HG02763 (cell line): ENCODE measurements at regions not wholly inside any gene's neighbourhood (a gene's known extent, or its start where the extent isn't known, plus 50 kb on each side); places are given as distances from the start of the nearest gene placed in this dataset.

Source experiments
- ATAC-seq: cut with Tn5 transposase; IDR thresholded peaks from one replicate; pipeline ENCODE4 v1.9.1; 2021; ENCODE audit warnings: mild to moderate bottlenecking, moderate library complexity; ENCODE audit not compliant: unreplicated experiment

GRCh38 chr15:100703032-100703578 lies 100.7 kb downstream of the ASB7 start:
- peak; percentile 99 for ATAC-seq

- ATAC-seq = no peak
Observed at GRCh38 chr15:100703671-100704070, 101.3 kb downstream of the ASB7 start.

DNA sequence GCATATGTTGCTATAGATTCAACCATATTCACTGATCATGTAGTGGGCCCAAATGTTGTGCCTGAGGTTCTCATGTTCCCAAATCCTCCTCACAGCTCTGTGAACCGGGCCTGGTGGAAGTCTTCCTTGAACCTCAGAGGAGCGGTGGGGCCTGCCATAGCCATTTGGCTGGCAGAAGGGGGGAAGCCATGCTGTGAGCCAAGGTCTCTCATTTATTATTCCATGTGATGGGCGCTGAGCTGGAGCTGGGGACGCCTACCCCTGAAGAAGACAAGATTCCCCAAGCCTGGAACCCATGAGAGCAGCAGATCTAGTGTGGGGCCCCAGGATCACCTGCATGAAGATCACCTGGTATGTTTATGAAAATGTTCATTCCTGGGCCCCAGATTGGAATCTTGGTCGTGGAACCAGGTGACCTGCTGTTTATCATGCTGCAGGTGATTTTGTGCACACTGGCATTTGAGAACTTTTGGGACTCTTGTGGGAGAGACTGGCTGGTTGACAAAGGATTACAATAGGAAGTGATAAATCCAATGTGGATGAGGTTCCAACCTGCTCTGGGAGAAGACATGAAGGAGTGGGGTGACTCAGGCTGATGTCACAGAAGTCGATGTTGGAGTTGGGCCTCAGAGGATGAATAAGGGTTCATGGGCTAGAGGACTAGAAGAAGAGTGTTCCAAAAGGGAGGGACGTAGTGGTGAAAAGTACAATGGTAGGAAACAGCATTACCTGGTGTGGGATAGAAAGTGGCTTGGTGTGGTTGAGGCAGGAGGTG lies 102.1 kb downstream of the ASB7 start:
- no peak for ATAC-seq

- no peak for ATAC-seq
Observed at GRCh38 chr15:100705065-100705464, 102.7 kb downstream of the ASB7 start.

DNA sequence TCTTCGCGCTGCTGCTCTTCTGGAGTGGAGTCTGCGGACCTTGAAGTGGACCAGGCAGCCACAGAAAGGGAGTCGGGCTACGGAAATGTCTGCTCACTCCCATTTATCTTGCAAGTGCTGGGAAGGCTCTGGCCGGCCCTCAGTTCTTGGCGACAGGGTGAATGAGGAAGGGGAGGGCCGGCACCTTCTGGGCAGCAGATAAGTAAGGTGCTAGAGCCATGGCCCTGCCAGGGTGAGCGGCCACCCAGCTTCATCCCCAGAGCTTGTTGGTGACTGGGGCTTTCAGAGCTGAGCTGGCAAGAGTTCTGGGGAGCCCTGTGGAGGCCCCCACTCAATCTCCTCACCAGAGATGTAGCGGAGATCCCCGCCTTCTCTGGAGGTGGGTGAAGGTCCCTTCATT lies 103.5 kb downstream of the ASB7 start:
- ATAC-seq = no peak

DNA sequence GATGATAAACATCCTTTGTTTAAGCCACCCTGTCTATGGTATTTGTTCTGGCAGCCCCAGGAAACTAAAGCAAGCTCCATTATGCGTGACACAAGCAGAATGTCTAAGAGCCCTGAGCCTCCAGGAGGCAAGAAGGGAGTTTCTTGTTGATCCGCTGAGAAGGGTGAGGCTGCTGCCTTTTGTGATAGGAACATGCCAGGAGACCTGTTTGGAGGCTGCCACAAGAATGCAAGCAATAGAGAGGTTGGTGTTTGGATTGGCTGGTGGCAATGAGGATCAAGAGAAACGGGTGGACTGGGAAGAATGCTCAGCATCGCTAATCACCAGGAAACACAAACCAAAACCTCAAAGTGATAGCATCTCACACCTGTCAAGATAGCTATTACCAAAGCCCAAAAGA lies 104.8 kb downstream of the ASB7 start:
- no peak for ATAC-seq

- no peak for ATAC-seq
Observed at GRCh38 chr15:100708916-100709315, 106.5 kb downstream of the ASB7 start.

DNA sequence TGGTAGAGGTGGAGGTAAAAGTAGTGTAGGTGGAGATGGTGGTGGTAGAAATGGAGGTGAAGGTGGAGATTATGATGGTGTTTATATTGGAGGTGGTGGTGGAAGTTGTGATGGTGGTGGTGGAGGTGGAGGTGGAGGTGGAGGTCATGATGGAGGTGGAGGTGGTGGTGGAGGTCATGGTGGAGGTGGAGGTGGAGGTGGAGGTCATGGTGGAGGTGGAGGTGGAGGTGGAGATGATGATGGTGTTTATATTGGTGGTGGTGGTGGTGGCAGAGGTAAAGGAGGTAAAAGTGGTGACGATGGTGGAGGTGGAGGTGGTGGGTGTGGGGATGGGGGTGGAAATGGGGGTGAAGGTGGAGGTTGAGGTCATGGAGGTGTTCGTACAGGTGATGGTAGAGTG lies 107.8 kb downstream of the ASB7 start:
- no peak for ATAC-seq

DNA sequence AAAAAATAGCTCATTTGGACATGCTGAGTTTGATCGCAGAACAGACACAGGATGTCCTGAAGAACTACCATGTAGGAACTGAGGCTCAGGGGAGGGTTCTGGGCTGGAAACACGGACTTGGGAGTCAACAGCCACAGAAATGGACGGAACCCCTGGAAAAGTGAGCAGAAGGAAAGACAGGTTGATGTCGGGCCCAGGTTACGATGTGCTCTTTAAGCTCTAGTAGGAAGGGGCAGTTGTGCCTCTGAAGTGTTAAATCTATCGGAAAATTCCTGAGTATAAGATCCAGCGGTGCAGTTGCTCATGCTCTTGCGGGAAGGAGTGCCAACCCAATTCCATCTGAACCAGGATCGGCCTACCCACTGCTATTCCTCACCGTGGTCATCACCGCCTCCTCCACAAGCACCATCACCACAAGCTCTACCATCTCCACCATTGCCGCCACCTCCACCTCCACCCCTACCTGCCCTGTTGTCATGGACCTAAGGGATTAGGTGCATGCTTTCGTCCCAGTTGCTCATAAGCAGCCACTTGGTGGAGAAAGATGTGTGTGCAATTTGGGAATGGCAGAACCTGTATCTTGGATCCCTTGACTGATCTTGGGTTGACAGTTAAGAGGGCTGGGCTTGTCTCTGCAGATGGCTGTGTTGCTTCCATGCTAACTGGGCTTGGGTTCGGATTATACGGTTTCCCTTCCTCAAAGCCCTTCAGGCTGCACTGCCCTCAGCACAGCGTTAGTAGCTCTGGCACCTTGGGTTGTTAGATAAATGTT lies 108.5 kb downstream of the ASB7 start:
- no peak for ATAC-seq

- ATAC-seq = no peak
Observed at GRCh38 chr15:100711516-100712021, 109.2 kb downstream of the ASB7 start.

- ATAC-seq = no peak
Observed at GRCh38 chr15:100712226-100712625, 109.8 kb downstream of the ASB7 start.

DNA sequence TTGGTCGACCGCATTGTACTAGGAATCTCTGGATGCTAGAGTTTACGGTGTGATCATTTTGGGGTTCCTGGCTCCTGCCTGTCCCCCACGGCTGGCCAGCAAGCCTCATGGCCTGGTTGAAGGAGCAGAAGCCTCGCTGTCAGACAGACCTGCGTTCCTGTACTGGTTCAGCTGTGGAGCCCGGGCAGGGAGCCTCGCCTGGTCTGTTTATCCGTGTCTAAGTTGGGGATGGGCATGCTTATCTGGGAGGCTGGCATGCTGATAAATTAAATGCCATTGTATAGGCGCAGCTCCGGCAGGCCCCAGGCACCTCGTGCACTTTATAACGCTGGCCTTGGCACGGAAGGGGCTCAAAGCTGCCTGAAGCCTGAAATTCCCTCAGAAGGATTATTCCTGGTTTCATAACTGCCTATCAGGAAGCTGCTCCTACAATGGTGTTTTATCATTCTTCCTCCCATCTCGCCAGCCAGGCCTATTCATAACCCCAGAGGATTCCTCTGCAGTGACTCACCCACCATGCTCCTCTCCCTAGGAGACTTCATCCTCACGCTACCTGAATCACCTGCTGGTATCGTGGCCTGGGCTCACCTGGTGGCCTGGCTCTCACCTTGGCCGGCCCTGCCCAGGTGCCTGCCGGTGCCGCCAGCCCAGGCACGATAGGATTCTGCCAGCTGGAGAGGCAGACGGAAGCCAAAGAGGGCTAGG lies 110.9 kb downstream of the ASB7 start:
- no peak for ATAC-seq

GRCh38 chr15:100714034-100714748 lies 111.8 kb downstream of the ASB7 start:
- ATAC-seq = no peak

GRCh38 chr15:100714749-100715342 lies 112.5 kb downstream of the ASB7 start:
- no peak for ATAC-seq

GRCh38 chr15:100715571-100716455 lies 113.4 kb downstream of the ASB7 start:
- no peak for ATAC-seq

DNA sequence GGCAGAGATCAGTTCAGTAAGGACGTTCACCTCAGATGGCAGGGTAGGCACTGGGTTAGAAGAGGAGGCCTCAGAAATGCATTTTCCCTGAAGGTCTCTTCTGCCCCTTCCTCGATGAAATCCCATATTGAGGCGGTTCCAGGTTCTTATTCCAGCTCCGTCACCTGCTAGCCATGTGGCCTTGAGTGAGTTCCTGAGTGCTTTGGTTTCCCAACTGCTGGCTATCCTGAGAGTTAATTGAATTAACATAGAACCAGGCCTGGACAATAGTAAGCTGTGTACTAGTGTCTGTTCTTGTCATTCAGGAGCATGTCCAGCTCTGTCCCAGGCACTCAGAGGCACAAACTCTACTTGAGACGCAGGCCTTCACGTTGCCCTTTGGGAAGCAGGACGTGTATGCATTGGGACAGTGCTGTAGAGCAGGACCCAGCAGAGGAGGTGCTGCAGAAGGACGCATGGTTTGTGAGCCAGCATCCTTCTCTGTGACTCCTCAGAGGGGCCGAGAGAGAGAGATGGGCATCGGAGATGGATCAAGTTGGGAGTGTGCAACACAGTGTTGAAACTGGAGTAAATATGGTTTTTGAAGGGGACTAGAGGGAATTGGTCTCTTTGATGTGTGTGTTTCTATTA lies 114.2 kb downstream of the ASB7 start:
- no peak for ATAC-seq

DNA sequence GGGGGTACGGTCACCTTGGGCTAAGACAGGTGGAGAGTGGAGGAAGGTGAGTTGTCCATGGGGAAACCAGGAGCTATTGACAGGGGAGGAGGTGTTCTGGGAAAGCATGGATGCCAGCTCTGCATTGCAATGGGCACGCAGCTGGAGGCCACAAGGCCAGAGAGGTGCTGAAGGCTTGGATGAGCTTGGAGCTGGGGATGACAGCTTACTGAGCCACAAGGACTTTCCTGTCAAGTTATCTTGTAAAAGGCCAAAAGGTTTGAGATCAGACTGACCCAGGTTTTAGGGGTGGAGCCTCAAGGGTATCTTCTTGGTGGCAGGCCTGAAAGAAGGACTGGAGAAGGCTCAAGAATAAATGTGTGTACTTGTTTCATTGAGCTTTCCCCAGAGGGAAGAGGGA lies 115.2 kb downstream of the ASB7 start:
- no peak for ATAC-seq

DNA sequence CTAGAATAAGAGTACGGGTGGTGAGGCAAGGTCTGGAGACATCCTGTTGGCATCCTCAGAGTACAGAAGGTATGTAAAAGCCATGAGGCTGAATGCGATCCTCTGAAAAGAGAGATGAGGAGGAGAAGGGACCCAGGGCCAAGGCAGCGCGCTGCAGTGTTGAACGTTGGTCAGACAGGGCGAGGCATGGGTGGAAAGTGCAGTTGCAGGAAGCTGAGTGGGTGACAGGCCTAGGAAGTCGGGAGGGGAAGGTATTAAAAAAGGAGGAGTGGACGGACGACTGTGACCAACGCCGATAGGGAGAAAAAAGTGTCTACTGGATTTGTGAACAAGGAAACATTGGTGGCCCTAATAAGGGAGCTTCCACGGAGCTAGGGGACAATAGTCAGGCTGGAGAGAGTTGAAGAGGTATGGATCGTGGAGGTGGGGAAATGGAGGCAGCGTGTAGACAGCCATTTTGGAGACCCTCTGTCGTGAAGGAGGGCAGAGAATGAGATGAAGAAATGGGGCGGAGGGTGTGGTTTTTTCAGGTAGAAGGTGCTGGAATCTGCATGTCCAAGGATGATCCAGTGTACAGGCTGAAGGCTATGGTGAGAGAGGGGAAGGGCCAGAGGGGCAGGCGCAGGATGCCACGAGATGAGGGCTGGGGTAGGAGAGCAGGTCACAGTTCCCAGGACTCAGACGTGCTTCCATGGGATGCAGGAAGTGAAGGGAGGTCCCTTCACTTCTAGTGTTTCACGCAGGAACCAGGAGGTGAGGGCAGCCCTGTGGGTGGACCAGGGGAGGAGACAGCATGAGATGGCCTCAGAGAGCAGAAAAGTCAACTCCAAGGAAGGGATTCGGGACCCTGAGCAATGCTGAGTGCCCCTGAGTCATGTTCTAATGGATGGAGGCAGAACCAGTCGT lies 115.9 kb downstream of the ASB7 start:
- no peak for ATAC-seq
